IPS-NIHi7 (cell line): ENCODE measurements at regions not wholly inside any gene's neighbourhood (a gene's known extent, or its start where the extent isn't known, plus 50 kb on each side); places are given as distances from the start of the nearest gene placed in this dataset.

Source experiments
- DNase-seq: peaks from one replicate; pipeline ENCODE4 v3.0.0; 2012; ENCODE audit warnings: mixed read lengths; ENCODE audit errors: extremely low spot score

DNA sequence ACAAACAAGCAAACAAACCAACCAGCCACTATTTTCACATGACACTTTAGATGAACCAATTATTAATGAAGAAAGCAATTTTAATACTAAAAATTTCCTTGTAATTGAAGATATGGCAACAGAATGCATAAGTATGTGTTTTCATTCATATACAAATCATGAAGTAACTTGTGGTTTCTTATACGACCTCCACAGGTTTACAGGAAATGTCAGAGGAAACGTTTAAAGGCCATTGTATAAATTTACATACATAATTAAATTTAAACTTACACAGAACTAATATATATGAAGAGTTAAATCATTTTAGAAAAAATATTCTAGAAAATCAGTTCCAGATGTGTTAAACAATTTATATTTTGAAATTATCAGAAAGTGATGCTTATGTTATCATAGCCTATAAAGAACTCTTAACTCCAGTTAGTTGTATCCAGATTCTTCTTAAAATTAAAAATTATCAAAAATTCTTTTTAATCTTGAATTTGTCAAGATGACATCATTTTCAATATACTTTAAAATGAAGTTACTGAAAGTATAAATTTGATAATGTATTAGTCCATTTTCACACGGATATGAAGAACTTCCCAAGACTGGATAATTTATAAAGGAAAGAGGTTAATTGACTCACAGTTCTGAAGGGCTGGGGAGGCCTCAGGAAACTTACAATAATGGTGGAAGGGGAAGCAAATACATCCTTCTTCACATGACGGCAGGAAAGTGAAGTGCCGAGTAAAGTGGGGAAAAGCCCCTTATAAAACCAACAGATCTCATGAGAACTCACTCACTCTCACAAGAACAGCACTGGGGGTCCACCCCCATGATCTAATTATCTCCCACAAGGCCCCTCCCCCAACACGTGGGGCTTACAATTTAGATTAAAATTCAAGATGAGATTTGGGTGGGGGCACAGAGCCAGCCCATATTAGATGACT lies 192.0 kb downstream of the PIK3R1 start:
- DNase-seq: no peak

DNA sequence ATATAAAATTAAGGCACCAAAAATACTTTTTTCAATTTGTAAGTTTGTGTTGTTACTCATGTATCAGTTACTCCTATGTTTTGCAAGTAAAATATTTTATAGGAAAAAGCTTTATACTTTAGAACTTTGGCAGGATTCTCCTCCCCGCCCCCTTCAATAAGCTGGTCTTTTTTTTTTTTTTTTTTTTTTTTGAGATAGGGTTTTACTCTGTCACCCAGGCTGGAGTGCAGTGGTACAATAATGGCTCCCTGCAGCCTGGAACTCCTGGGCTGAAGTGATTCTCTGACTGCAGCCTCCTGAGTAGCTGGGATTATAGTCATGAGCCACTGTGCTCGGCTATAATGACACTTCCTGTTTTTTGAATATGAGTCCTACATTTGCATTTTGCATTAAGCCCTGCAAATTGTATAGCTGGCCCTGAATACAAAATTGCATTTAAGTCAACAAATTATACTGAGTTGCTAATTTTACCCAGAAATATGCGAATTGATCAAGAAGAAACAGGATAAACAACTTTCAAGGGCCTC lies 192.9 kb downstream of the PIK3R1 start:
- no peak for DNase-seq

DNA sequence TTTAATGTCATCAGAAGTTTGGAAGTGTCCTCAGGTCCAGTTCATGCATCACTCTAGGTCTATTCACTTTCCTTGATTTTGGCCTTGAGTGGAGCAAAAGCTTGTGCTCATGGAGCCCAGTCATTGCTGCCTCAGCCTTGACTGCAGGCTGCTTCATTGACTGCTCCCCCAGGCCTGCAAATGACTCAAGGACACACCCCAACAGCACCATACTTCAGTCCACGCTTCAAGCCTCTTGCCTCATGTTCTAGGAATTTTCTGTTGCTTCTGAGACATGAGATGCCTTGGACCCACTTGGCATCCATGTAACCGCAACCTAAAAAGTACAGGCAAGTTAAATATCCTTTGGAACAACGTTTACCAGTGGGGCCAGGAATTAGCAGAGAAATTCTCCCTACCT lies 193.7 kb downstream of the PIK3R1 start:
- no peak for DNase-seq

DNA sequence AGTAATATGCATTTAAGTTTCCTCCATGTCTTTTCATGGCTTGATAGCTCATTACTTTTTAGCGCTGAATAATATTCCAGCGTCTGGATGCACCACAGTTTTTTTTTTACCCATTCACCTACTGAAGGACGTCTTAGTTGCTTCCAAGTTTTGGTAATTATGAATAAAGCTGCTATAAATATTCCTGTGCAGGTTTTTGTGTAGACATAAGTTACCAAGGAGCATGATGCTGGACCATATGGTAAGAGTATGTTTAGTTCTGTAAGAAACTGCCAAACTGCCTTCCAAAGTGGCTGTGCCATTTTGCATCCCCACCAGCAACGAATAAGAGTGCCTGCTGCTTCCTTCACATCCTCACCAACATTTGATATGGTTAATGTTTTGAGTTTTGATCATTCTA lies 195.6 kb downstream of the PIK3R1 start:
- DNase-seq: no peak

DNA sequence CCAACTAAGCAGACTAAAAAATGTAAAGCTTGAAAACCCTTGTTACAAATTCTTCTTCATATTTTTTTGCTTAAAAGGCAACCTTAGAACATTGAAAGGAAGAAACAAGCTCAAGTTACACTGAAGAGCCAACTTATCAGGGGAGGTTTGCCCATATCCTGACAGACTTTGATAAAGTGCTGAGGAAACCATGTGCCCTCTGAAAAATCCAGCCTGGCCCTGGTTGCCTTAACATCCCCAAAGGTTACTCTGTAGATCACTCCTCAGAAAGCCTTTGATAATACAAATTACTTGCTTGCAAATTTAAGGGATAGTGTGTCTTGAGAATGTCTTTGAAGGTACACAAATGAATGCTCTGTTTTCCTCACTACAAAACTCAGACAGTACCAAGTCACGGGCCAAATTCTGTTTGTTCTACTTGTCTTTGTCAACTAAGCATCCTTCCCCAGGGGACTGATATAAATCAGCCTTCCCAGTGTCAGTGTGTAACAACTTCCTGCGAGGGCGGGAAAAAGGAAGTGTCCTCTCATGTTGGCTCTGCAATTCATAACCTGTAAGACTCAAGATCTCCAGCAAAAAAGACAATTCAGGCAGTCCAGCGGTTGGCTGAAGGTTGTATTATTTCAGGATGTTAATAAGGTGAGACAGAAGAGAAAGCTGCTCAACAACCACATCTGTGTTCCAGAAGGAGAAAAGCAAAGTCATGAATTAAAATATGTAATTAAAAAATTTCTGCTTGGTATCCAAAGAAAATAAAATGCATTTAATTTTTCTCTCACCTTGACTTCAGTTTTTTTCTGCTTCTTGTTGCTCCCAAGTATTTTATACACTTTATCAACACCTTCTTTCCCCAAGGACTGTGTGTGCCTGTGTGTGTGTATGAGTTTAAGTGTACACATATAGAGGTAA lies 199.9 kb downstream of the PIK3R1 start:
- no peak for DNase-seq

DNA sequence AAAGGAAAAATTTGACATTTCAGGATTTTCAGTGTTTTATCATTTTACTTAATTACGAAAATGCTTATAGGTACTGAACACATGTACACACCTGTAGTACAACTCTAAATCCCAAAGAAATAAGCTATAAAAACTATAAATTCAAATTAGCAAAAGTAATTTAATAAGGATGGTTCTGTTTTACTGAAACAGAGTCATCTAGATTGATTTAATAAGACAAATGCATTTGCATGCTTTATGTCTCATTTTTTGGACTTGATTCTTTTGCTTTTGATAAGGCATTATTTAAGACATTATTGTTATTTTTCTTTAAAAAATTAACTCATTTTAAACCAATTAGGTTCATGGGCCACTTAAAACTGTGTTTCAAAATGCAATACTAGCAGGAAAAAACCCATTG lies 201.2 kb downstream of the PIK3R1 start:
- DNase-seq: no peak

DNA sequence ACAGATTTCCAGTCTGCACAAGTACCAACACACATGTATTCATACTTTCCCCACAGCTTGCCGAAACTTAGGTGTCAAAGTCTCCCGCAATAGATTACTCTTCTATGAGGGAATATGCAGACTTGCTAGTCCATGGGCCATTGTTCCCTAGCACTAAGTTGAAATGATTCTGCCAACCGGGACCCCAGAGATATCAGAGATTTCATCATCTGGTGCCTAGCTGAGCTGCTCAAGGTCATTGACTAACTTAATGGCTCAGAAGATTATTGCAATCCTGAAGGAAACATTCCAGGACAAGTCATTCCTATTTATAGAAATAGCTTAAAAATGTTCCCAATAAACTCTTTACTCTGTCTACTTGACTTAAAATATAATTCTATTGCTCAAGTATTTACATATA lies 202.6 kb downstream of the PIK3R1 start:
- no peak for DNase-seq

DNA sequence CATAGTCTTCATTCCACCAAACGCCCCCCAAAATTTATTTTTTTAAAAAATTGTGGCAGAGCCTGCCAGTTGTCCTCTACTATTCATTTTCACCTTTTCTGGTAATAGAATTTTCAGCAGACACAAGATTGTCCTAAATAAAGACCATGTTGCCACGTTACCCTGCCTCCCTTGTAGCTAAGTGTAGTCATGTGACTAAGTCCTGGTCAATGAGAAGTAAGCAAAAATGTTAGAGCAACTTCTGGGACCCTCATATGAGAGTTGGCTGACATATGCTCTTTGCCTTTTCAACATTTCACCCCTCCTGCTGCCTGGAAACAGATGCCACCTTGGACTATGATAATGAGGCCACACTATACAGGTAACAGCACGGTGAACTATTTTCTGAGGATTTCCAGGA lies 203.1 kb downstream of the PIK3R1 start:
- no peak for DNase-seq

DNA sequence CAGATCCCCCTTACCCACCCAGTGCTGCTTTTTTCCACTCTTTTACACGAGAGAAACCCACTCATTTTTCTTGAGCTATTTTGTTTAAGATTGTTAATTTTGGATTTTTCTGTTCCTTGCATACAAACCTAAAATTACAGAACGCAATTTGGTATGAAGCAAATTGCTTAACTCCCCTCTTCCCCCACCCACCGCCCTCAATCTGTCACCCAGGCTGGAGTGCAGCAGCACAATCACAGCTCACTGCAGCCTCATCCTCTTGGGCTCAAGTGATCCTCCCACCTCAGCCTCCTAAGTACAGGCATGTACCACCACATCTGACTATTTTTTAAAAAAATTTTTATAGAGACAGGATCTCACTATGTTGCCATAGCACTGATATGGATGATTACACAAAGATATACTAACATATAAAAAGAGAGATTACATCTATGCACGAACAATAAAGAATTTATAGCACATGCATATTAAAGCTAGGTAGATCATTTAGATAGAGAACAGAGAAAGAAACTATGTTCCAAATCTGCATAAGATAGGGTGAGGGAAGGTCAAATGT lies 203.6 kb downstream of the PIK3R1 start:
- no peak for DNase-seq

DNA sequence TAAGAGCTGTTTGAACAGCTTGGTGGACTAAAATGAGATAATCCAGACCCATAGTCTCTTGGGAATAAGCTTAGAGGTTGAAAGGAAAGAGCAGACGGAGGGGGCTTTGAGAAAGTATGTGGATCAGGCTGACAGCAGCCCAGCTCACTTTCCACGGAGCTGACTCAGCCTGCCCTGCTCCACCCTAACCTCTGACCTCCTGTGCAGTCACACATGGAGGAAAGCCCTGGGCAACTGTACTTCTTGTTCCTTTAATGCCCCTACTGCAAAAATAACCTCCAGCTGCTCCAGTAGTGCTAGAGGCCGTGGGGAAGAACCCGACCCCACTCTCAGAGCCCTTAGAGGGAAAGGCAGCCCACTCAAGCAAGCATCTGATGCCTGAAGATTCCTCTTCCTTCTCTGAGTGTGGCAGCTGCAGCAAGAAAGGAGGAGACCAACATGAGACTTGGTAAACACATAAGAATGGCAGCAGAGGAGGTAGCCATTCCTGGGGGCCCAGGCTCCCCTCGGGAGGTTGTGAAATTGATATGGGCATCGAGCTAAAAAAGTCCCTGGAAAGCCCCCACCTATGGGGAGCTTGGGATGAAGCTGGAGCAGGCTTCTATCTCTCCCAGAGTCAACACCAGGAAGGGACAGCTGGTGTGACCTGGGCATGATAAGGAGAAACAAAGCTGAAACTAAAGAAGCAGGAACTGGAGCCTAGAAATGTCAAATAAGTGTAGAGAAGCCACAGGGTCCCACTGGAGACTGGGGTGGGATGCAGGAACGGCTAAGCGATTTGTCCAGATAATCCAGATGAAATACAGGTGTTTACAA lies 204.3 kb downstream of the PIK3R1 start:
- no peak for DNase-seq

DNA sequence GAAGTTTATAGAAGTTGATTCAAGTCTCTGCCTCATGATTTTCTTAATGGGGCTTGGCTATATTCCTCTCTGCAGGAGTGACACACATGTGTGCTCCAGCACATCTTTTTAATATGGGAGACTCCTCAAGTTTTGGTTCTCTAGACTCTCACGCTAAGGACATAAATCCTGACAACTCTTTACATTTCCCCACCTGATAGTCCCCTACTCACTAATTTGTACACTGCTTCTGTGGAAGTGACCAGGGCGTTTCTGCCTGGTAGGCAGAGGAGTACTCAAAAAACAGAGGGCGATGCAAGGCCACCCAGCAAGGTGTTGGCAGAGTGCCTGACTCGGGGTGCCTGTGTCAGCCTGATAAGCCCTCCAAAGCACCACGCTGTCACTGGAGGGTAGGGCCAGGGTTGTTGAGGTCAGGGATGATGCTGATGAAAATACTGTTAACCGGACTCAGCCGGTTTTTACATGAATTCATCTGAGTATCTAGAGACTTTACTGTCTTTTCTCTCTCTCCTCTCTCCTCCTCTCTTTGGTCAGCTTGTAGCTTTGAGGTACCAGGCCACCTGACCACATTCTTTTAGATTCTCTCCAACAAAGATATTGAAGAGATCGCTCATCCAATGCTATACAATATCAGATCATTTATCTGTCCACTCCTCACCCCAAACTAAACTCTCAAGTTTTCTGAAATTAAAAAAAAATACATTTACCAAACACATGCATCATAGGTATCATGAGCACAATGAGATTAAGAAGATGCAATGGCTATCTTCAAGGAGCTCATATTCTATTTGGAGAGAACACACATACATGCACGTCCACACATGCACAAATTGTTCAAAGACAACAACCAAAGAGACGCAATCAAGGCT lies 205.2 kb downstream of the PIK3R1 start:
- DNase-seq: no peak

DNA sequence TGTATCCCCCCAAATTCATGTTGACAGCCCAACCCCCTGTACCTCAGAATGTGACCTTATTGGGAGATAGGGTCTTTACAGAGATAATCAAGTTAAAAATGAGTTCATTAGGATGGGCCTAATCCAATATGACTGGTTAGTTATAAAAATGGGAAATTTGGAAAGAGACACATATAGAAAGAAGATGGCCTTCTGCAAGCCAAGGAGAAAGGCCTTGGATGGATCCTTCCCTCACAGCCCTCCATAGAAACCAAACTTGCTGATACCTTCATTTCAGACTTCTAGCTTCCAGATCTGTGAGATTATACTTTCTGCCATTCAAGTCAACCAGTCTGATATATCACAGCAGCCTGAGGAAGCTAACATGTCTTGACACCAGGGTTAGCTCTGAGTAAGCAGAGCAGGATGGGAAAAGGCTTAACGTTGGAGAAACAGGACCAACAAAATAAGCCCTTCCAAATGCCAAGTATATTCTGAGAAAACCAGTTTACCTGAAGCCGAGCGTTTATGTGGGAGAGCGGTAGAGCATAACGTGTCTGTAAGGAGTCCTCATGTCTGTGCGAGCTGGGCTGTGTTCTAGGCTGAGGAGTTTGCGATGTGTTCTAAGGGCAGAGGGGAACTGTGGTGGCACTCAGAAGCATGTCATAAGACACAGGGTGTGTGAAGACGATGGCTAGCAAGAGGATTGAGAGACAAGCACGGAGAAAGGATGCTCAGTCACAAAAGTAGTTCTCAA lies 206.1 kb downstream of the PIK3R1 start:
- DNase-seq: no peak

DNA sequence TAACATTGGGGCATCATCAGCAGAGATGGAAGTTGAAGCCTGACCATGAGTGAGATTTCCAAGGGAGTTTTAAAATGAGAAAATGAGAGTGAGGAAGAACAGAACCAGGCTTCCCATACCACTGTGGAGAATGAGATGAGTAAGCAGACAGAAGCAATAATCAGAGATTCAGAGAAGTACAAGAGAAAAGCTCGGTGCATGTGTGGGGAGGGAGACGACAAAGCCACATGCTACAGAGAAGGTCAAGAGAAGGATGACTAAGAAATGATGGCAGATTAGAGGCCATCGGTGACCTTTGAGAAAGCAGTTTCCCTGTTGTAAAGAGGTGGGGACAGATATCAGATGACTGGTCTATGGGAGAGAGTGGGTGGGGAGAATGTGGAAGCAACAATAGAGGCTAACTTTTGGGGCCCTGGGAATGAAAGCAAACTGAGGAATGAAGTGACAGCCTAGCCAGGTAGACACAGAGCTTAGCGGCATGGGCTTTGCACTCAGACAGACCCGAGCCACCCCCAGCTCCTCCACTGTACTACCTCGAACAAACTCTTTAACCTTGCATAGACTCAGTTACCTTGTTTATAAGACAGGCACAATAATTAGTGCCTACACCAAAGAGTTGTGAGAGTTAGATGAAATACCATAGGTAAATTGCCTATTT lies 207.7 kb downstream of the PIK3R1 start:
- no peak for DNase-seq

DNA sequence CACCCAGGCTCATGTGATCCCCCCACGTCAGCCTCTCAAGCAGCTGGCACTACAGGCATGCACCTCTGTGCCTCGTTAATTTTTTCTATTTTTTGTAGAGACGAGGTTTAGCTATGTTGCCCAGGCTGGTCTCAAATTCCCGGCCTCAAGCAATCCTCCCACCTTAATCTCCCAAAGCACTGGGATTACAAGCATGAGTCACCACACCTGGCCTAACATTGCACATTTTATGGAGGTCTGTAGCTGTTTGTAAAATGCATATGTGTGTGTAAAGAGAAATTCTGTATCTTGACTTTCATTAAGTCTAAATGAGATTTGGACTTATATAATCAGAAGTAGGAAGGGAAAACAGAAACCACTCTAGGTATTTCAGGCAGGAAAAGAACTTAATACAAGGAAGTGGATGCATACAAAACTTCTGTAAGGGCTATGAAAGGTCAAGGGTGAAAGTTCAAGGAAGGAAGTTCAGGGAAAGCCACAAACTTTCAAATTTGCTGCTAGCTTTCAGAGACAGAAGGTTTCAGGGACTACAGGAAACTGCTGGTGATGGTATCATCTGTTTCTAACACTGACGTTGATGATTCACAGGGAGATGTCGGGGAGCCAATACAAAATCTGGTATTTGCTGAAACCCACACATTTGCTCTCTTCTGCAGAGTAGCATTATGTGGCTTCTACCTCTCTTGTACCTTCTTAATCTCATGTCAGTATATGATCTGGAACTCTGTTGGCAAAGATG lies 209.4 kb downstream of the PIK3R1 start:
- no peak for DNase-seq

DNA sequence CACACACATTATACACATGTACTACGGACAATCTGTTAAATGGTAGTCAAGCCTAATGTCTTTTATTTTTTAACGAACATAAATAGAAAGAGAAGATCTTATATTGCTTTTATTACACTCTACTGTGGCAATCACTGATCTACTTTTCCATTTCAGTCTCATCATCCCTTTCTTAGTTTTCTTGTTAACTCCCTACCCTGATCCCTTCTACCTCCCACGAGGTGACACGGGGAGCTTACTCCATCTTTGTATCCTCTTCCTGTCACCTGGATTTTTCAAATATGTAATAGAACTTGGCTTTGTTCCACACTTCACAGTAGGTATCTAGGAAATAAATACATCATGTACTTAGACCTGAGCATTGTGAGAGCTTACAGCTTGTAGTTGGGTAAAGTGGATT lies 211.0 kb downstream of the PIK3R1 start:
- DNase-seq: no peak

DNA sequence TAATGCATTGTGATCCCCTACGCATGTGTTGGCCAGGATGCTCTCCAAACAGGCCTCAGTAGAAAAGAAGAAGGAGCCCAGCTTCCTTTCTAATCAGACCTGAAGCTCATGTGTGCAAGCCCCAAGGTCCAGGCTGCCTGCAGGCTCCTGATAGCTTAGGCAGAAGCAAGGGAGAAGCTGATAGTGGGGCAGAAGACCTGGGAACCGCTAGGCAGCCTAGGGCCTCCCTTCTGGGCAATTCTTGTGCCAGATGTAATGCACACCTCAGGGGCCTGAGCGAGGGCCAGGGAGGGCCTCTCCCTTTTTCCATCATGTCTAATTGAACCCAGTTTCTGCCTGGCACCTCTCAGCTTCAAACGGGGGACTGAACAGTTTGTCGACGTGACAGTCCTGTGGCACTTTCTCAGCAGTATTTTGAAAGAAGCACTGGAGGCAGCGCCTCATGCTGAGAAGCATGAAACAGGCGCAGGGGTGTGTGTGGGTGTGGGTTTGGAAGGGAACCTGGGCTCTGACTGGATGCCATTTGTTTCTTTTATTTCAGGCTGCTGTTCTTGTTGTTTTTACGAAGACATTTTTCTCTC lies 212.8 kb downstream of the PIK3R1 start:
- DNase-seq: no peak

DNA sequence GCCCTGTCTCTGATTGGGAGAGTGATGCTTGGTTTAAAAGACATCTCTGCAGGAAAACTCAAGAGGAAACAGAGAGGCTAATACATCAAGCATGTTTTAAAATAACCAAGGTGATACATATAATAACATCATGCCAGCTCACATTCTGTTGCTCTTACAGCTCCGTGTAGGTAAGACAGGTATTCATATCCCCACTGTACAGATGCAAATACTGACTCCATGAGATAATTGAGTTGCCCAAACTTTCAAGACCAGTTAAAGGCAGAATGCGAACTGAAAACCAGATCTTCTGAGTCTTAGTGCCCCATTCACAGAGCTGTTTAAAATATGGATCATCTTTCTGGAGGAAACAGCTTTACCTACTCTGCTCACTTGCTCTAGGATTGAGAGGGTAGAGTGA lies 214.0 kb downstream of the PIK3R1 start:
- DNase-seq: no peak

DNA sequence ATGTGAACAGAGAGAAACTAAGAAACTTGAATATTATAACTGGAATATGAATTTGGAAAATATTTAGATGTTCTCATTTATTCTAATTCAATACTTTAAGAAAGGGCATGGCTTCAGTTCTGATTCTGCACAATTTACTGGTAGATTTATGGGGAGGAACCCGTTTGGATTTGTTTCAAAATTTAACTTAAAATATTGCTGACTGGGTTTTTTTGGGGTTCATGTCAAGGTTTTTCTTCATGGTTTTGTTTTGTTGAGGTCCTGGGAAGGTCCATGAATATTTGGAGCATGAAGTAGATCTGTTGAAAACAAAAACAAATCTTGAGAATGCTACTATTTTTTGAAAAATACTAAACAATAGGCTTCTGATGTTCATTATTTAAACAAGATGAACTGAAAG lies 214.7 kb downstream of the PIK3R1 start:
- DNase-seq: no peak
